GM12892 (cell line): ENCODE measurements at regions not wholly inside any gene's neighbourhood (a gene's known extent, or its start where the extent isn't known, plus 50 kb on each side); places are given as distances from the start of the nearest gene placed in this dataset.
"Not testable (repeated sequence)": the region's sequence is repeated elsewhere in the genome, so short reads cannot be mapped to it uniquely, and the experiment has no call there.

Source experiments
- POLR2A ChIP-seq: IDR thresholded peaks from 2 replicates; pipeline ENCODE4 v1.6.1; 2011; ENCODE audit warnings: low read depth, low read length, control low read depth
- POLR2AphosphoS5 ChIP-seq: IDR thresholded peaks from 2 replicates; pipeline ENCODE4 v1.6.1; 2011; ENCODE audit warnings: low read depth, low read length, control low read depth

- not testable (repeated sequence) for TF ChIP-seq POLR2A, POLR2AphosphoS5
These were observed 1479.5 kb downstream of the RPIA start for GRCh38 chr2:90170978-90171377.
